Spleen (tissue), 3 donors: ENCODE measurements at regions not wholly inside any gene's neighbourhood (a gene's known extent, or its start where the extent isn't known, plus 50 kb on each side); places are given as distances from the start of the nearest gene placed in this dataset.

Experiments
- POLR2A ChIP-seq, 3 donors: fragments of 450-650 bp; IDR thresholded peaks; one replicate each; pipeline ENCODE4 v1.5.1; 2017; ENCODE audit warnings: antibody characterized with exemption in 3 of 3, mild to moderate bottlenecking in 1 of 3
- POLR2AphosphoS5 ChIP-seq, 3 donors: sonication (generic); formaldehyde crosslinking; IDR thresholded peaks; one replicate each; pipeline ENCODE4 v1.5.1; 2017; ENCODE audit warnings: antibody characterized with exemption in 3 of 3

GRCh38 chr1:219264561-219264960 lies 90.9 kb downstream of the LYPLAL1 start:
- TF ChIP-seq POLR2A (IDR thresholded peaks at IDR 0.05) (no peak), POLR2AphosphoS5 (IDR thresholded peaks at IDR 0.05) (no peak)
